Stimulated activated CD8-positive, alpha-beta memory T cell treated with anti-CD3 and anti-CD28 coated beads, Interleukin-15, amount 100 ng/mL, for 48 hours (primary cell): ENCODE measurements at regions not wholly inside any gene's neighbourhood (a gene's known extent, or its start where the extent isn't known, plus 50 kb on each side); places are given as distances from the start of the nearest gene placed in this dataset.
"Not testable (repeated sequence)": the region's sequence is repeated elsewhere in the genome, so short reads cannot be mapped to it uniquely, and the experiment has no call there.

Experiments used
- DNase-seq, 2 donors: peaks; one replicate each; pipeline ENCODE4 v3.0.0-alpha.2; 2020; ENCODE audit warnings: low read depth in 2 of 2

DNA sequence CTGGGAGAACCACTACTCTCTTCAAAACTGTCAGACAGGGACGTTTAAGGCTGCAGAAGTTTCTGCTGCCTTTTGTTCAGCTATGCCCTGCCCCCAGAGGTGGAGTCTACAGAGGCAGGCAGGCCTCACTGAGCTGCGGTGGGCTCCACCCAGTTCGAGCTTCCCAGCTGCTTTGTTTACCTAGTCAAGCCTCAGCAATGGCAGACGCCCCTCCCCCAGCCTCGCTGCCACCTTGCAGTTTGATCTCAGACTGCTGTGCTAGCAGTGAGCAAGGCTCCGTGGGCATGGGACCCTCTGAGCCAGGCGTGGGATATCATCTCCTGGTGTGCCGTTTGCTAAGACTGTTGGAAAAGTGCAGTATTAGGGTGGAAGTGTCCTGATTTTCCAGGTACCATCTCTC is 258.6 kb upstream of the GOT2 start:
- not testable (repeated sequence) for DNase-seq

GRCh38 chr16:58983181-58983965 is 249.3 kb upstream of the GOT2 start:
- not testable (repeated sequence) for DNase-seq

- DNase-seq = no peak
Observed at GRCh38 chr16:58970775-58971174, 236.7 kb upstream of the GOT2 start.

GRCh38 chr16:58963479-58963878 is 229.4 kb upstream of the GOT2 start:
- no peak for DNase-seq

GRCh38 chr16:58962811-58963210 is 228.7 kb upstream of the GOT2 start:
- no peak for DNase-seq

GRCh38 chr16:58960484-58960883 is 226.4 kb upstream of the GOT2 start:
- no peak for DNase-seq

GRCh38 chr16:58960034-58960433 is 225.9 kb upstream of the GOT2 start:
- no peak for DNase-seq

- no peak for DNase-seq
Observed at GRCh38 chr16:58958749-58959148, 224.6 kb upstream of the GOT2 start.

- no peak for DNase-seq
Observed at GRCh38 chr16:58948244-58948643, 214.1 kb upstream of the GOT2 start.

DNA sequence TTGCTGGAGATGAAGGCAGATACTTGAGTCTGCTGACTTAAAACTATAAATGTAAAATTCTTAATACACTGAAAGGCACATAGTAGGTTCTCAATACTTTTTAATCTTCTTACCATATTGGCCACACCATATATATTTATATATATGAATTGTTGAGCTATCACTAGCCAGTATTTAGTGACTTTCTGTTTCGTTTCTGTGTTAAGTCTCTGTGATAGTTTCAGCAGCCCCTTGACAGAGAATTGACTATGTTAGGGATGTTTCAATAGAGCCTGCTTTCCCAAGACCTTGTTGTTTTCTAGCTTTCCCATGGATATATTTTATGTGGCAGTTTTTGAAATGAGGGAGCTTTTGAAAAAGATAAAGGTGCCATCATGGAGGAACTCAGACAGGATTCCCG is 206.5 kb upstream of the GOT2 start:
- DNase-seq = no peak

DNA sequence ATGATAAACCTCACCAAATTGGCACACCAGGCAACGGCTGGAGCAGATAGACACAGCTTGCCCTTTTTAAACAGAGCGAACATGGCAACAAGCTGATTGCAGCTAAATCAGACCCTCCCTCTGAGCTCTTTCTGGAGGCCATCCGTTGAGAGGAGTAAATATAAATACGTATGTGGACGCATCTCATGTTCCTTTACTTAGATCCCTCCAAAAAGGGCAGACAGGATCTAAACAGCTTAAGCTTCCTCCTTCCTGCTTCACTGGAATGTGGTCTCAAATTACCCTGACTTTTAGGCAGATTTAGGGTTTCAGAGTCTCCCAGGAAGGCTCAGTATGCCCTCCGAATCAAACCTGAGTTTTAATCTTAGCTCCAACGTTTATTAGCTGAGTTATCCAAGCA is 204.7 kb upstream of the GOT2 start:
- DNase-seq = no peak

GRCh38 chr16:58937661-58938060 is 203.5 kb upstream of the GOT2 start:
- no peak for DNase-seq

DNA sequence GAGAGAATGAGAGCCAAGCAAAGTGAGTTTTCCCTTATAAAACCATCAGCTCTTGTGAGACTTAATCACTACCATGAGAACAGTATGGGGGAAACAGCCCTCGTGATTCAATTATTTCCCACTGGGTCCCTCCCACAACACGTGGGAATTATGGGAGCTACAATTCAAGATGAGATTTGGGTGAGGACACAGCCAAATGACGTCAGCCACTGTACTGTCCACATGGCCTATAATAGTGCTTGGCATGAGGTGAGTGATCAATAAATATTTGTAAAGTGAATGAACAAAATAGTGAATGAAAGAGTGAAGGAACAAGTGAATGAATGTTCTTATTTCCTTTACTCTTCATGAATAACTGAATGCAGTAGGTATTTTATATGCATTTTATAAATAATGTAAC is 199.1 kb upstream of the GOT2 start:
- no peak for DNase-seq

- no peak for DNase-seq
Observed at GRCh38 chr16:58931436-58931835, 197.3 kb upstream of the GOT2 start.

DNA sequence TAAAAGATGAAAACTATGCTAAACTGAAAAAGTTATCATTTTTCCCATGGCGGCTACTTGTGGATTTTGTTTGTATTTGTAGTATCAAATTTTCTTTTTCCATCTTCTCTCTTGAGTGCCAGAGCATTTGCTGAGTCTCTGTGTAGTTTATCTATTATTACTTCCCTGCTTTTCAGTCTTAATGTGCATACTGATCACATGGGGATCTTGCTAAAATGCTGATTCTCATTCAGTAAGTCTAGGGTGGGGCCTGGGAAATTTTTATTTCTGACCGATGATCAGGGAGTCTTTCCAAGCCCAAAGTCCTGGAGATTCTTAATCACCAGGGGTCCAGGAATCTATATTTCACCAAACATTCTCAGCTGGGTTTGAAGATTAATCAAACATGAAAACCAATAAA is 189.0 kb upstream of the GOT2 start:
- DNase-seq = no peak

- no peak for DNase-seq
Observed at GRCh38 chr16:58913456-58913855, 179.3 kb upstream of the GOT2 start.

- no peak for DNase-seq
Observed at GRCh38 chr16:58912571-58912970, 178.5 kb upstream of the GOT2 start.

DNA sequence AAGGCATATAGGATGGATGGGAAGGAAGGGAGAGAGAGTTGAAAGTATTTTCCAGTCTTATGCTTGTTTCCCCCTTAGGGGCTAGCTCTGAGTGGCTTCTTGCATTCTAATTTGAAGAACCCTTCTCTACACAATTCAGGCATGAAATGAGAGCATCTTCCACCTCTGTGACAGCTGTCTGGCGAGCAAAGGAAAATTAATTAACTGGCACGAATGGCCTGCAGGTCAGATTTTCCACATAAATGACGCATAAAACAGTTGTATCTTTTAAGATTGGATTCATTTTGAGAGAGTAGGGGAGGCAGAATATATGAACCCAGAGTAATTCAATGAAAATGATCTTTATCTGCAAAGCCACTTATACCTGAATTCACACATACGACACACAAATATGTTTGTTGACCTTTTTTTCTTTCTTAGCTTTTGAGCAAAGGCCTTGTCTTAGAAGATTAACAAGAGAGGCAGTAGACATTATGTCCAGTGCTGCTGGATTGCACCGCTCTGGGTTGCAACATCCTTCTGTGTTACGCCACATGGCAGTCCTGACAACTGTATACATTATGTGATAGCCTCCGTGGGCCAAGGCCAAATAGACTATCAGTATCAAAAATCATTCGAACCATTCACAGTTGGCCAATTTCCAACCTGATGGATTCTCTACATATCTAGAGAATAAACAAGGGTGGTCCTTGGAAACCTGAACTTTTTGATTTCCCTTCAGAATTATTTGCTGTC is 173.0 kb upstream of the GOT2 start:
- no peak for DNase-seq

DNA sequence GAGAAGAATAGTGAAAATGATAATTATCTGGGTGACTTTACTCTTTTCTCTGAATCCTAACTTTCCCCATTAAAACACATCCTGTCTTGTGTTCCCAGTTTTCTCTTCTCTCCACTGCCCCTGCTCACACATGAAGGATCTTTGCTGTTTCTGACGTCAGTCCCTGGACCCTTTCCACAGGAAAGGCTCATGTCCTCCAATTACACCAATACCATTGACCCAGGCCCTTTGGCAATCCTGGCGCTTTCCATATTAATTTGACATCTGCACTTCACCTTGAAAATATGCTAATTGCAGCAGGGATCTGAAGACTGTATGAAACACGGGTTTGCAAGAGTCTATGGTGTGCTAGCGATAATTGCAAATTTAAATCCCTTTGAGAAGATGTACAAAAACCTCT is 170.2 kb upstream of the GOT2 start:
- no peak for DNase-seq

- no peak for DNase-seq
Observed at GRCh38 chr16:58889516-58889915, 155.4 kb upstream of the GOT2 start.

GRCh38 chr16:58885528-58886170 is 151.5 kb upstream of the GOT2 start:
- DNase-seq = no peak

GRCh38 chr16:58884141-58884540 is 150.0 kb upstream of the GOT2 start:
- DNase-seq = no peak

DNA sequence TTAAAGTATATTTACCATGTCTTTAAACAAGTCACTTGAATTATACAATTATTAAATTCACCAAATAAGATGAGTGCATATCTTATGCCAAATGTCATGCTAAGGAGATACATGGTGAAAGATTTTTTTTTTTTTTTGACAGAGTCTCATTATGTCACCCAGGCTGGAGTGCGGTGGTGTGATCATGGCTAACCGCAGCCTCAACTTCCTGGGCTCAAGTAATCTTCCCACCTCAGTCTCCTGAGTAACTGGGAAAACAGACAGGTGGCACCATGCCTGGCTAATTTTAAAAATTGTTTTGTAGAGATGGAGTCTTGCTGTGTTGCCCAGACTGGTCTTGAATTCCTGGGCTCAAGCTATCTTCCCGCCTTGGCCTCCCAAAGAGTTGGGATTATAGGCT is 149.0 kb upstream of the GOT2 start:
- no peak for DNase-seq
